Ecto neural progenitor cell (in vitro differentiated cells): ENCODE measurements at regions not wholly inside any gene's neighbourhood (a gene's known extent, or its start where the extent isn't known, plus 50 kb on each side); places are given as distances from the start of the nearest gene placed in this dataset.

ENCODE experiments used
- DNase-seq: peaks from one replicate; pipeline ENCODE4 v3.0.0-alpha.2; 2018; ENCODE audit warnings: low spot score

- DNase-seq: no peak
These were observed 209.4 kb upstream of the IL12B start for GRCh38 chr5:159539678-159540077.

DNA sequence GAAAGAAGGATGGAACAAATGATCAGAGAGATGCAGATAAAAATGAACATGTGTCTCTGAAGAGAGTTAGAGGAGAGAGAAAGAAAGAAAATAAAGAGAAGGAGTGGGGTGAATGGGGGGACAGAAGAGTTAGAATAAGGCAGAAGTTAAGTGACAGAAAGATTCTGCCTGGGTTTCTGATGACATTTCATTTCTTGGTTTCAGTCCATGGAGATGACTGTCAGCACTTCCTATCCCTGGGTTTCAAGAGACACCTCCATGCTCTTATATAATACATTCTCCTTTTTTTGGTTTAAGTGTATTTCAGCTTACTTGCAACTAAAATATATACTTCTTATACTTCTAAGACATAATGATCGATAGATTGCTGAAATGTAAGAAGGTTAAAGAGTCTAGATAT lies 213.0 kb upstream of the IL12B start:
- DNase-seq: no peak

DNA sequence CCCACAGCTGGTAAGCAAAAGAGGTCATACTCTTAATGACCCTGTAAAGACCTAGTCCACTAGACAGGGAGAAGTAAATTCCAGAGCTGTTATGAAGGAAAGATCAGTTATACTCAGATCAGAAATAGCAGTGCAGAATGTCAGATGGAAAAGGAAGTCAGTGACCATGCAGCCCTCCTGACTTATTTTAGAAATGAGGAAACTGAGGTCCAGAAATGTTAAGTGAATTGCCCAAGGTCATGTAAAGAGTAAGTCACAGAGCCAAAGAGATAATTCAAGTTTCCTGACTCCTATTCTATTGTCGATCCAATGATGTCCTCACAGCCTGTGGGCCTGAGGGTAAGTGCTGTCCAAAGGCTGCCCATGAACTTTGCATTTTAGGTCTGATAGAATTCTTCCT lies 214.9 kb upstream of the IL12B start:
- DNase-seq: no peak

GRCh38 chr5:159547466-159548195 lies 217.3 kb upstream of the IL12B start:
- DNase-seq: no peak

DNA sequence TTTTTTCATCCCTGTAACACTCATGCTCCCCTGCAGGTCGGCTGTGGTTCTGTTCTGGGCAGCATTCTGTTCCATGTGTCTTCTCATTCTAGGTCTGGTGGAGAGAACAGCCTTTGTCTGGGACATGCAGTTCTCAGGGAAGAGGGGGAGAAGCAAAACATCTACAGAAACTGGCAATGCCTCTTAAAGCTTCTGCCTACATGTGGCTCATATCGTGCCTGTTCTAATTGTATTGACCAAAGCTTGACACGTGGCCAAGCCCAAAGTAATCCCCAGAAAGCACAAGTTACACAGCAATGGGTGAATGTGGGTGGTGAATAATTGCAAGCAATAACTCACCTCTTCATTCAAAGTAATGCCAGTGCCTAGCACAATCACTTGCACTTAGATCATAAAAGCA lies 218.2 kb upstream of the IL12B start:
- DNase-seq: no peak

DNA sequence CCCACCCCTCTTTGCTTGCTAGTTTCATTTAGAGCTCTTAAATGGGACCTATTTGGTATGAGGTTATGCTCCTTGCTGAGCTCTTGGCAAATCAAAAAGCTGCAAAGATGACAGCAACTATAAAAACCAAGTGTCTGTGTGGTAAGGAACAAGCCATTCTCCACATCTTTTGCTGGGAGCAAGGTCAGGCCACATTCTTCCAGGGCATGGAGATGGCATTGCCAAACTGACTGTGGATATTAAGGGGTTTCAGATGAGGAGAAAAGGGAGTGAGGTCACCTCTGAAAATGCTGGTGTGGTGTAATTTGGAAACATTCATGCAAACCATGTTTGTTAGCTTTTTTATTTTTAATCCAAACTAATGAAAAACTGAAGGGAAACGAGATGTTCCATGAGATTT lies 218.8 kb upstream of the IL12B start:
- no peak for DNase-seq

DNA sequence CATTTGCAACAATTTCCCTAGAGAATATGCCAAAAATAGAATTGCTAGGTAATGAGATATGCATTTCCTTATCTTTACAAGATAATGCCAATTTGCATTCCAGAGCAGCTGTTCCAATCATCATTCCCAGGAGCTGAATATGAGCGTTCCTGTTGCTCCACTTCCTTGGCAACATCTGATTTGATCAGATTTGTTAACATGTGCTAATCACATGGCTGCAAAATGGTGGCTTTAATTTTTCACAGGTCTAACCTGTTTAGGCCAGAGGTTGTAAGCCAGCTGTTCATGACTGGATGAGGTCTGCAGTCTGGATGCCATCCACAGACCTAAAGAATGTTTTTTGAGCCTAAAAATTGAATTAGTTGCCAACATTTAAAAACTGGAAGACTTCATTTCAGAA lies 220.7 kb upstream of the IL12B start:
- DNase-seq: no peak

GRCh38 chr5:159552751-159553150 lies 222.5 kb upstream of the IL12B start:
- DNase-seq: no peak

DNA sequence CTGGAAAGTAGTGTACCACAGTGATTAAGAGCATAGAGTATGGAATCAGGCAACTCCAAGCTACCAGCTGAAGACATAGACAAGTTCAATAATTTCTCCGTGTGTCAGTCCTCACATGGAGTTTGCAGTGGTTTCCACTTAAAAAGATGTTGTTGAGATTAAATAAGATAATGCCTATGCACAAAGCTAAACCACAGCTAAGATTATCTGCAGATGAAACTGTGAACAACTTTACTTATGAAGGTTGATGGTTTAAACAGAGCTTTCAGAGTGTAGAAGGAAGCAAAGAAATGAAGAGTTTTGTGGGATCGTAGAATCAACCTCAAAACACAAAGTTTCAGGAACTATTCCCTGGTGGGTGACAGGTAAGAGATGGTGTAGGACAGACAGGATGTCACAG lies 223.5 kb upstream of the IL12B start:
- DNase-seq: no peak

DNA sequence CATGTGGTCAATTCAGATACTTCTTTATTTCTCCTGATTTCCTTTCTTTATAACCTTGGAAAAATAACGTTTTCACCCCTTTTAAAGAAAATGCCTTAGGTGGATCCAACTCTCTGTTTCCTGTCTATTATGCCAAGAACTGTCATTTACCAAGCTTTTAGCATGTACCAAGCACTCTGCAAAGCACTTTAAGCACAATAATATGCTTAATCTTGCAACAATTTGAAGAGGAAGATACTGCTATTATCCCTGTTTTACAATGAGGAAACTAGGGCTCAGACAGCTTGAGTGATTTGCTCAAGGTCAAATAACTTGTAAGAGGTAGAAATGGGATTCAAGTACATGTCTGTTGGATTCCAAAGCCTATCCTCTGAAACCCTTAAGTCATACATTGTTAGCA lies 224.8 kb upstream of the IL12B start:
- DNase-seq: no peak

GRCh38 chr5:159559337-159559736 lies 229.1 kb upstream of the IL12B start:
- DNase-seq: no peak

GRCh38 chr5:159560088-159560487 lies 229.8 kb upstream of the IL12B start:
- DNase-seq: no peak

DNA sequence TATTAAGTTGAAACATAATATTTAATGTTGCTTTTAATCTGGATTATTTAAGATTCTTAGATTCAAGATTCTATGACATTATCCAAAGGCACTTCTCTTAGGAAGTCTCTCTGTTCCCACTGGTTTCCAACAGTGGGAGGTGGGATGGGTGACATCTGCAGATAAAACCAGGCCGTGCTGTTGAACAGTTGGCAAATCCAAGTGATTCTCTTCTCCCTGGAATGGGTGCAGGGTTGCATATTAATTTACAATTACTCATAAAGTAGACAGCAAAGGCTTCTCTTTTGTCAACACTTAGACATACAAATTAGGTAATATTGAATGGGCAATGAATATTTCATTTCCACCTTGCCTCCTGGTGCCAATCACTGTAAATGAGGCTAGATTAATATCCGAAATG lies 233.7 kb upstream of the IL12B start:
- no peak for DNase-seq

GRCh38 chr5:159566832-159567231 lies 236.5 kb upstream of the IL12B start:
- DNase-seq: no peak

- DNase-seq: no peak
These were observed 237.2 kb upstream of the IL12B start for GRCh38 chr5:159567461-159567860.

DNA sequence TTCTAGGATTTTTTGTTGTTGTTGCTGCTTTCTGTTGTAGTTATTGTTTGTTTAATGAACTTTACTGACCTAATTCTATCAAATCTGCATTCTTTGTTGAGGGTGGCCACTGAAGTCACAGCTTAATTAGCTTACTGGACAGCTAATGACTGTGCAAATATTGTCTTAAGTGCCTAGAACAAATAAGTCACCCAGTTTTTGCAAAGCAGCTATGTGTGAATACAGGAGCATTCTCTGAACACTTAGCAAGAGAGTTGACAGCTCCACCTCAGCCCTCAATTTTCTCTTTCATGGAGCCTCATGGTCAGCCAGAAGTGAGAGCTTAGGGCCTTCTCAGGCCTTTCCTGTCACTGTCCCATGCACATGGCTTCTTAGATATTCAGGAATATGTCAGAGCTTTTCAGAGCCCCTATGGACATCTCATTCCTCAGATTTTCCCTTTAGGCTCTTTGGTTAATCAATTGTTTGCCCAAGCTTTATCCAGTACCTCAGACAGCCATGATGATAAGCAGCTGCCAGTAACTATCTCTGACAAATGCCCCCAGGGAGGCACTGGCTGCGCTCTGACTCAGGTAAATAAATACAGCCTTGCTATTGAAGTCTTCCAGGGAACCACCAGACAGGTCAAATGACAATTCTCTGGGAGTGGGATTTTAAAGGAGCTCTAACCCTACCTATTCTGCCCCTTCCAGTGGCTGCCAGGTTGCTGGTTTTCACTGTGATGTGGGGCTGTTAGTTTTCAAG lies 241.4 kb upstream of the IL12B start:
- no peak for DNase-seq

GRCh38 chr5:159576902-159577301 lies 246.6 kb upstream of the IL12B start:
- DNase-seq: no peak

- no peak for DNase-seq
These were observed 251.4 kb upstream of the IL12B start for GRCh38 chr5:159581502-159582249.

DNA sequence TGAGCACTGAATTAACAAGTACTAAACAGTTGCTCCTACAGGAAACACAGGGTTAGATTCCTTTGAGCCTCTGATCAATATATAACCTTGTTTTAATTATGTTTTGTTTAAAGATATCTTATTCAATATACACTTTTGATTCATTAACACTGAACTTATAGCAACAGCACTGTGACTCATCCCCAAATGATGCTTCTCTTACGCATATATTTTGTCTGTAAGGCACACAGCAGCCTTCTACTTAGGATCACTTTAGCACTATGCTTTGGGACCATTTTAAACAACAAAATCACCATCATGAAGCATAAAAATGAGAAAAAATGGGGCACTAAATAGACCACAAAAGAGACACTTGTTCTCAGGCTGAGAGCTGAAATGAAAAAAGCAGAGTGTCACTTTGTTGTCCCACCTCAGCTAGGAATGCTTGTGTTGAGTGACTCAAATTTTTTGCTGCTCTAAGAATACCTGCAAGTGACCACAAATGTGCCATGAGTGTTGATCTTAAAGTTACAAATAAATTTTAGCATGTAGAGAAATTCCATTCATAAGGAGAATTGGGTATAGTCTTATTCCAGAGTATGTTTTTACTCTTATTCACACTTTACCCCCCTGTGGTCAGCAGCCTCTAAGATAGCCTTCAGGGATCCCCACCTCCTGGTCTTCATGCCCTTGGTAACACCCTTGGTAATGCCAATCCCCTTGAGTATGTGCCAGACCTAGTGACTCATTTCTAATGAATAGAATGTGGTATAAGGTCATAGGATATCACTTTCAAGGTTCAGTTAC lies 252.7 kb upstream of the IL12B start:
- no peak for DNase-seq

DNA sequence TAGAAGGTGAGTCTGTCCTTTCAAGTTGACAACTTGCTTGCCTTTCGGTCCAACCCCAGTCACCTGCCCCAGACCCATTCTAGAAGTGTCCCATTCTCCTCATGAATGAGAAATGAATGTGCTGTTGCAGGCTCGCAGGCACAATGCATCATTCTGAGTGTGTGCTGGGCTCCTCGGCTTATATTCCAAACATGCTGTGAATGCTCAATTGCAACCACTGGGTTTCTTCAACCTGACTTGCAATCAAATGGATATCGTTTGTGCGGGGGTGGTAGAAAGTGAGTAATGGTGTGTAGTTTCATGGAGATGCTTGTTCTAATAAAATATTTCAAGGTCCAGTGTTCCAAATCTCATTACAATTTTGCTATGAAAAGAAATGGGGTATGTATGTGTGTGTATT lies 256.6 kb upstream of the IL12B start:
- no peak for DNase-seq

DNA sequence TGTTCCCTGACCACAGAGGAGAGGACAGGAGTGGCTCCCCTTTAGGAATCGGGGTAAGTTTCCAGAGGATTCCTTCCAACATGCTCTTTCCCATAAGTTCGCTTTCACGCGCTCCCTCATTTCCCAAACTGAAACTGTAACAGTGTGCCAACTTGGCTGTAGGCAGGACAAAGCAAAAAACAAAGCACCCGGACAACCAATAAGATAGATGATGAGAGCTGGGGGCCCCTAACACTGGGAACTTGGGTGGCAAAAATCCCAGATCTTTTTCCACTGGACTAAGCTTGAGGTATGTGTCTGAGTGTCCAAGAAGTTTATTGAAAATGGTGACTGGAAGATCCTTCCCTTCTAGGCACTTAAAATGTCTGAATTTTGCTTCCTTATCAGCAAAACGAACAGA lies 258.7 kb upstream of the IL12B start:
- no peak for DNase-seq

GRCh38 chr5:159593518-159594073 lies 263.3 kb upstream of the IL12B start:
- no peak for DNase-seq
